CD4-positive, alpha-beta T cell treated with Interleukin-17A for 4 hours (primary cell): ENCODE measurements at regions not wholly inside any gene's neighbourhood (a gene's known extent, or its start where the extent isn't known, plus 50 kb on each side); places are given as distances from the start of the nearest gene placed in this dataset.

Source experiments
- DNase-seq: peaks from one replicate; pipeline ENCODE4 v3.0.0-alpha.2; 2020; ENCODE audit warnings: mixed read lengths

- no peak for DNase-seq
Observed at GRCh38 chr13:109669956-109670355, 116.4 kb downstream of the IRS2 start.

- DNase-seq = no peak
Observed at GRCh38 chr13:109669234-109669612, 117.2 kb downstream of the IRS2 start.

DNA sequence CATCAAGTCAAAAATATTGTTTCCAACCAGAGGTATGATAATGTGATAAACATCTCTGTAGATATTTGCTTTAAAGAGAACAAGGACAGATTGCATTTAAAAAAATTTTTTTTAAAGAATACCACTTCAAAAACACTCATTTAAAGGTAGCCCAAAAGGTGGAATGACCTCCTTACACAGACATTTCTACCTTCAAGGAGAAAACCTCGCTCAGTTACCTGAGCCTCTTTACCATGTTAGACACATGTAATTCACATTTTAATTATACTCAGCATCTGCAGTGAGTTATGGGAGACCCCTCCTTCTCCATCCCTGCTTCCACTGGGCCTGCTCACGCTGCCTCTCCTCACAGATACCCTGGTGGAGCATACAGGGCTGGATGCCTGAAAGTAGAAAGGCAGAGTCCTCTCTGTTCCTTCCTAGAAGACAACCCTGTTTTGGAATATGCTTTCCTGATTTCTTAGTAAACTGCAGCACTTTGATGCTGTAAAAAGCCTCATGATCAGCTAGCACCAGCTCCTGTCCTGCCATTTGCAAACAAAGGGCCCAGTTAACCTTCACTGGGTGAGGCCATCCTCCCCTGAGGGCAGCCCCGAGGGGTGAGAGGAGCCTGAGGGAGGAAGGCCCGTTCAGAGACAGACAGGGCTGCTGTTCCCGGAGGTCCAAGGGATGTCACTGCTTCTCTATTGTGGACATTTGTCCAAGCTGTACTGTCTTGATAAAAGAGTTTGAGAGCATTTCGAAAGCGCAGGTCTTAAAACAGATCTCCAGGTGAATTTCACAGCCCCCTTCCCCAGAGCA lies 117.8 kb downstream of the IRS2 start:
- DNase-seq = no peak

GRCh38 chr13:109667807-109668291 lies 118.5 kb downstream of the IRS2 start:
- DNase-seq = no peak

GRCh38 chr13:109667056-109667455 lies 119.3 kb downstream of the IRS2 start:
- no peak for DNase-seq

DNA sequence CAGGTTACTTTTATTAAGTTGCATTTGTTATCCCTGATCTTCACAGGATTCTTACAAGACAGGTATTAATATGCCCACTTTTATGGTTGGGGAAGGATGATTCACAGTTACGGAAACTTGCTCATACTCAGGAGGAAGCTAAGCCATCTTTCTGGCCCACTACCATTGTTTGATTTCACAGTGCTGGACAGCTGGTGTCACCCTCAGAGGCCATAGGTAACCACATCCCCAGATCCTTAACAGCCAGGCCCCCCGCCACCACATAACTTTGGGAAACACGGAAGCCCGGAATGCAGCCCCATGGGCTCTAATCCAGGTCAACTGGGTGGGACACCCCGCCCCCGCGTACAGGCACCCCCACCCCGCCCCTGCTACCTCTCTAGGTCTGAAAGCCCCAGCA lies 119.7 kb downstream of the IRS2 start:
- no peak for DNase-seq

DNA sequence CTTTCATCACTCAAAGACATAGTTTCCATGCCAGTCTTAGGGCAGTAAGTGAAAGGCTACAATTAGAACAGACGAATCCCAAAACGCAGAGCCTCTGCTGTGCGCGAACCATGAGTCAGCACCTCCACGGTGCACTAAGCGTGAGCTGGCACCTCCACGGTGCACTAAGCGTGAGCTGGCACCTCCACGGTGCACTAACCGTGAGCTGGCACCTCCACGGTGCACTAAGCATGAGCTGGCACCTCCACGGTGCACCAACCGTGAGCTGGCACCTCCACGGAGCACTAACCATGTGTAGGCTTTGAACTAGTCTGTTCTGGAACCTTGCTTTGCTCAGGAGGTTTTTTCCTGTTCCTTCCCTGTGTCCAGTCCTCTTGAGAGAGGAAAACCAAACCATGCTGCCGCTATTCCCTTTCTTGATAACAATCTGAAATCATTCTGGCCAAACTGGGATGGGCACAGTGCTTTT lies 120.6 kb downstream of the IRS2 start:
- no peak for DNase-seq

DNA sequence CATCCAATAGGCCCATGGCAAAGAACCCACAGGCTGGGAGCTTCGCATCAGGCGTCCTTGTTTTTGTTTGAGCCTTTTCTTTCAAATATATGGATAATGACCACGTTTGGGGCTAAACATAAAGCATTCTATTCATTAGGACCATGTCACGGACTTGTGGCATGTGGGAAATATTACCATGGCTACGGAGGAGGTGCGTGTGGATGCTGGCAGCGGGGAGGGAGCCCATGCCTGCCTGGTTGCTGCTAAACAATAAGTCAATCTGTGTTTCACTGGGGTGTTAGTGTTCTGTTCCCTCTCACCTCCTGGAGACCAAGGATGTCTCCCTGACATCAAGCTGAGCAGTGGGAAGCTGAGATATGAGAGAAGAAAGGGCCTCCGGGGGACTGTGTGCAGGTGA lies 121.1 kb downstream of the IRS2 start:
- DNase-seq = no peak

GRCh38 chr13:109657395-109657794 lies 129.0 kb downstream of the IRS2 start:
- DNase-seq = no peak

- no peak for DNase-seq
Observed at GRCh38 chr13:109656206-109656605, 130.2 kb downstream of the IRS2 start.

GRCh38 chr13:109655611-109656010 lies 130.8 kb downstream of the IRS2 start:
- no peak for DNase-seq

- no peak for DNase-seq
Observed at GRCh38 chr13:109655206-109655600, 131.2 kb downstream of the IRS2 start.

GRCh38 chr13:109654341-109655205 lies 131.8 kb downstream of the IRS2 start:
- no peak for DNase-seq

DNA sequence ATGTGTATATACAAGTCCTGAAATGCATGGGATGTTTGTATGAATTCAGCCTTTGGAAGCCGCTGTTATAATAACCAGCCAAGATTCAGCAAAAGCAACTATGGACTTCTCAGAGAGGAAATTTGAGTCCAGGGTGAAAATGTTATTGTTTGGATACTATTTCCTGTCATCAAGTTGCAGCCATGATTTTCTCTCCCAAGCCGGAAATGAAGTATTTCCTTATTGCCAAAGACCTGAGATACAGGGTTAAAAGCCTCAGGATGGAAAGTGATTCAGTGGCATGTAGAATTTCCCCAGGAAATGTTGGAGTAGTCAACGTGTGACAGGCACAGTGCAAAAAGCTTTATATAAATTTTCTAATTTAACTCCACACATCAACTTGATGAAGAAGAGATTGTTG lies 133.9 kb downstream of the IRS2 start:
- no peak for DNase-seq

DNA sequence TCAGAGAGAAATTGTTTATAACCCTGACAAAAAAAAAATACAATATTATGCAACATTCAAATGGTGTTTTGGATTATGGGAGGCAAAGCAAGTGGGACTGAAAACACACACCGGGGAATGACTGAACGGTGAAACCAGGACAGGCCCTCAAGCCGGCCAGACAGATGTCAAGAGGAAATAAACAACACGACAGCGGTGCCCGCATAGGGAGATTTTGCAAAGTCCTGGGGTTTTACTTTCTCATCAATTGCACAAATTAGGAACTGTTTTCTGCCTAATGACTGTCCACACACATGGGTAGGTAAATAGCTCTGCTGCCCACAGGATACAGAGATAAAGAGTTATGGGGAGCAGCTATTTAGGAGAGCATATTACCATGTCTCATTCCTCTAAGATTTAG lies 134.5 kb downstream of the IRS2 start:
- DNase-seq = no peak

- DNase-seq = no peak
Observed at GRCh38 chr13:109651311-109651710, 135.1 kb downstream of the IRS2 start.

DNA sequence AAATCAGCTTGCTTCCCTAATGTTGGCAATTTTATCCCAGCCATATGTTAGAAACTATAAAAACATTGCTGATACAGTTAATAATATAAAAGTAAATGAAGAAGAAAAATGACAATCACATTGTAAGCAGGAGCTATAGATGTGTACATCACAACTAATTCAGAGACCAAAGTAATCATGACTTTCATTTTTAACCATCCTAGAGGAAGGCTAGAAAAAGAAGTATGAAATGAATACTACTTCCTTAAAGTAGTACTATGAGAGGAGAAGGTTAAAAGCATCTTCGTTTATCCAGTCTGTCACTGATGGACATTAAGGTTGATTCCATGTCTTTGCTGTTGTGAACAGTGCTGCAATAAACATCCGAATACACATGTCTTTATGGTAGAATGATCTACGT lies 135.5 kb downstream of the IRS2 start:
- DNase-seq = no peak

DNA sequence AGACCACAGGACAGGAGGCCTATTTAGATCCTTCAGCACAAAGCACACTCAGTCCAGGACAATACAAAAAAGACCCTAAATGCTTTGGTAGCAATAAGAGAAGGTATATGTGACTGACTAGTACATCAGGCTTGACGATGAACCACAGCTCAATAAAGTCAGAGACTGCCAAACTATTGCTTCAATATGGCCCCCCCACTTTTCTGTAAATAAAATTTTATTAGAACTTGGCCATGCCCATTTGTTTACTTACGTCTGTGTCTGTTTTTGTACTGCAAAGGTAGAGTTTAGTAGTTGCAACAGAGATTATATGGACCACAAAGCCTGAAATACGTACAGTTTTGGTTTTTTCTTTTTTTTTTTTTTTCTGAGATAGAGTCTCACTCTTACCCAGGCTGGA lies 136.7 kb downstream of the IRS2 start:
- DNase-seq = no peak

DNA sequence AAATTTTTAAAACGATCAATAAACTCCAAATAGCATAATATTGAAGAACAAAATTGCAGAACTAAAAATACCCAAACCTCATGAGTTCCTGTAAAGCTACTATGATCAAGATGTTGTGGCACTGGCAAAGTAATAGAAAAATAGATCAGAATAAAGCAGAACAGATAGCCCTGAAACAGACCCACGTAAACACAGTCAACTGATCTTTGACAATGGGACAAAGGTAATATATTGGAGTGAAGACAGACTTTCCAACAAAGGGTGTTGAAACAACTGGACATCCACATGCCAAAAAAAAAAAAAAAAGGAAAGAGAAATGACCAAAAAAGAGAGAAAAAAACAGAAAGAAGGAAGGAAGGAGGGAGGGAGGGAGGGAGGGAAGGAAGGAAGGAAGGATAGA lies 138.7 kb downstream of the IRS2 start:
- no peak for DNase-seq

DNA sequence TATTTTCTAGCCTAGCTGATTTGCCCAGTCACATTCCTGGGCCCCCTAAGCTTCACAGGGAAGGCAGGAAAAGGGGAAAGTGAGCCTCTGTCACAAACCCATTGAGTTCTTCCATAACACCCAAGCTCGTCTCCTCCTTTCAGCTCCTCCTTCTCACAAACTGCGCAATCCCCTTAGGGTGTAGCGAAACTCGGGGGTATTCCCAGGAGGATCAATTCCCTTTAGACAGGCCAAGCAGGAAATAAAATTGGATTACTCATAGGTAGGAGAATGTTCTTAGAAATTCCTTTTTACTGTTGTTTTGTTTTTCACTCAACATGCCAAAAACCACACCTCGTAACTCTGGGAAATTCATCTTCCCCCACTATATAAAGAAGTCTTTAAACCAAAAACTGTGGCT lies 139.3 kb downstream of the IRS2 start:
- no peak for DNase-seq

DNA sequence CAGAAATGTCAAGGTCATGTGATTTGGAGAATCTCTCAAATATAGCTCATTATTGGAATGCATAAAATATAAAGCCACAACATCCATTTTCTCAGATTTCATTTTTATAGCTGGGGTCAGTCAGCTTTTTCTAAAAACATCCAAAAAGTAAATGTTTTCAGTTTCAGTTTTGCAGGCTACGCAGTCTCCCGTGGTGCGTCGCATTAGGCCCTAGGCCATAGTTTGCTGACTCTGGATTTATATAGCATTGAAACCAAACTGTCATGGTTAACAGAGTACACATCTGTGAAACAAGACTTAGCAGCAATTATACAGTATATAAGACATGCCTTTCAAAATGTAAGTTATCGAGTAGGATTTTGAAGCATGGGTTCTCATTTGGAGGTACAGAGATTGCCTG lies 140.0 kb downstream of the IRS2 start:
- no peak for DNase-seq

- no peak for DNase-seq
Observed at GRCh38 chr13:109645831-109646230, 140.6 kb downstream of the IRS2 start.

DNA sequence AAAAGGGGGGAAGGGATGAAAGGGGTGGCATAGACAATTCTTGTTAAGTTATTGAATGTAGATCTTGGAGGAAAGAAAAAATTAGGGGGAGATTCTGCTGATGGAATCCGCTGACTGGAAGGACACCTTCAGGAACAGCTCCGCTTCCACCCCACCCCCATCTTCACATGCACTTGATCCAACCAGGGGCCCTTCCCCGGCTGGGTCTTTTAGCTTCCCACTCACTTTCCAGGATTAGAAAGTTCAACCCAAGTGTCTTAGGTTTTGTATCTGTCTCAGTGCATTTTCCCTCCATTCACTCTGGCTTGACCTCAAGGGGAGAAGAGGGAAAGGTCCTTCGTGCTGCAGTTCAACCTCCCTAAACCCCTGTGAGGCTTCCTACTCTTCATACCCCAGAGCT lies 141.4 kb downstream of the IRS2 start:
- no peak for DNase-seq
